Vagina (tissue), 2 donors: ENCODE measurements at regions not wholly inside any gene's neighbourhood (a gene's known extent, or its start where the extent isn't known, plus 50 kb on each side); places are given as distances from the start of the nearest gene placed in this dataset.

Experiments
- DNase-seq, 2 donors: peaks; one replicate each; pipeline ENCODE4 v3.0.0-alpha.2; 2017; ENCODE audit errors: extremely low spot score in 2 of 2
- H3K27ac ChIP-seq: fragments of 200-600 bp; sonication (generic); one replicate; pipeline ENCODE4 v1.5.1; 2019
- H3K27me3 ChIP-seq: fragments of 200-600 bp; sonication (generic); one replicate; pipeline ENCODE4 v1.5.1; 2019
- H3K36me3 ChIP-seq, 2 donors: fragments of 200-600 bp; sonication (generic); one replicate each; pipeline ENCODE4 v1.5.1; 2017 to 2019
- H3K4me1 ChIP-seq: fragments of 200-600 bp; sonication (generic); one replicate; pipeline ENCODE4 v1.5.1; 2019
- H3K4me3 ChIP-seq, 2 donors: fragments of 200-600 bp; sonication (generic); 1 replicate in 1 of 2; 2 replicates in 1 of 2; pipeline ENCODE4 v1.5.1; 2016 to 2019
- H3K9me3 ChIP-seq: fragments of 200-600 bp; sonication (generic); one replicate; pipeline ENCODE4 v1.5.1; 2019
- POLR2A ChIP-seq, 2 donors: fragments of 450-650 bp; IDR thresholded peaks; one replicate each; pipeline ENCODE4 v1.6.1; 2017; ENCODE audit warnings: antibody characterized with exemption in 2 of 2, mild to moderate bottlenecking in 2 of 2, moderate library complexity in 2 of 2
- POLR2AphosphoS5 ChIP-seq, 2 donors: sonication (generic); formaldehyde crosslinking; IDR thresholded peaks; one replicate each; pipeline ENCODE4 v1.9.0; 2017; ENCODE audit warnings: antibody characterized with exemption in 2 of 2, mild to moderate bottlenecking in 2 of 2, low read depth in 1 of 2; ENCODE audit not compliant: insufficient read depth in 1 of 2
- intact Hi-C: fragments of 100-400 bp; cut with DNase I; formaldehyde crosslinking; loops from one replicate; pipeline ENCODE4 v1.15.1; 2023
- TF ChIP-seq, protein P1 (sequence below), 3 experiments: fragments of 450-650 bp in 2 of 3; fragments of 200-600 bp in 1 of 3; sonication (generic) in 1 of 3; IDR thresholded peaks; one replicate each; pipeline ENCODE4 v1.5.1; 2017 to 2019; ENCODE audit warnings: antibody characterized with exemption in 3 of 3, mild to moderate bottlenecking in 2 of 3, moderate library complexity in 2 of 3

DNA sequence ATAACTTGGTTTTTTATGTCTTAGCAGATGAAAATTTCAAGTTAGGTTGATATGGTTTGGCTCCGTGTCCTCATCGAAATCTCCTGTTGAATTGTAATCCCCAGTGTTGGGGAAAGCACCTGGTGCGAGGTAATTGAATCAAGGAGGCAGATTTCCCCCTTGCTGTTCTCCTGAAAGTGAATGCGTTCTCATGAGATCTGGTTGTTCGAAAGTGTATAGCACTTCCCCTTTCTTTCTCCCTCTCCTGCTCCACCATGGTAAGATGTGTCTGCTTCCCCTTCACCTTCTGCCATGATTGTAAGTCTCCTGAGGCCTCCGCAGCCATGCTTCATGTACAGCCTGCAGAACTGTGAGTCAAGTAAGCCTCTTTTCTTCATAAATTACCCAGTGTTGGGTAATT is 242.1 kb upstream of the TNP1 start:
- Histone ChIP-seq H3K4me1 (peaks cover 19% of the 10 kb centered on the region), H3K4me3 (no peak overlapping the region), H3K9me3 (no peaks in the 10 kb centered on the region), H3K36me3 (no peaks in the 10 kb centered on the region), H3K27ac (no peak overlapping the region), H3K27me3 (no peaks in the 10 kb centered on the region)
- intact Hi-C loops: no loop called here
- DNase-seq: no peak
- no peak for TF ChIP-seq POLR2A (IDR thresholded peaks at IDR 0.05)
- TF ChIP-seq, protein P1, sequence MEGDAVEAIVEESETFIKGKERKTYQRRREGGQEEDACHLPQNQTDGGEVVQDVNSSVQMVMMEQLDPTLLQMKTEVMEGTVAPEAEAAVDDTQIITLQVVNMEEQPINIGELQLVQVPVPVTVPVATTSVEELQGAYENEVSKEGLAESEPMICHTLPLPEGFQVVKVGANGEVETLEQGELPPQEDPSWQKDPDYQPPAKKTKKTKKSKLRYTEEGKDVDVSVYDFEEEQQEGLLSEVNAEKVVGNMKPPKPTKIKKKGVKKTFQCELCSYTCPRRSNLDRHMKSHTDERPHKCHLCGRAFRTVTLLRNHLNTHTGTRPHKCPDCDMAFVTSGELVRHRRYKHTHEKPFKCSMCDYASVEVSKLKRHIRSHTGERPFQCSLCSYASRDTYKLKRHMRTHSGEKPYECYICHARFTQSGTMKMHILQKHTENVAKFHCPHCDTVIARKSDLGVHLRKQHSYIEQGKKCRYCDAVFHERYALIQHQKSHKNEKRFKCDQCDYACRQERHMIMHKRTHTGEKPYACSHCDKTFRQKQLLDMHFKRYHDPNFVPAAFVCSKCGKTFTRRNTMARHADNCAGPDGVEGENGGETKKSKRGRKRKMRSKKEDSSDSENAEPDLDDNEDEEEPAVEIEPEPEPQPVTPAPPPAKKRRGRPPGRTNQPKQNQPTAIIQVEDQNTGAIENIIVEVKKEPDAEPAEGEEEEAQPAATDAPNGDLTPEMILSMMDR (IDR thresholded peaks at IDR 0.05): no peak
- TF ChIP-seq POLR2AphosphoS5 (IDR thresholded peaks at IDR 0.05; ENCODE audit: insufficient read depth in 1 of 2, low read depth in 1 of 2): no peak

DNA sequence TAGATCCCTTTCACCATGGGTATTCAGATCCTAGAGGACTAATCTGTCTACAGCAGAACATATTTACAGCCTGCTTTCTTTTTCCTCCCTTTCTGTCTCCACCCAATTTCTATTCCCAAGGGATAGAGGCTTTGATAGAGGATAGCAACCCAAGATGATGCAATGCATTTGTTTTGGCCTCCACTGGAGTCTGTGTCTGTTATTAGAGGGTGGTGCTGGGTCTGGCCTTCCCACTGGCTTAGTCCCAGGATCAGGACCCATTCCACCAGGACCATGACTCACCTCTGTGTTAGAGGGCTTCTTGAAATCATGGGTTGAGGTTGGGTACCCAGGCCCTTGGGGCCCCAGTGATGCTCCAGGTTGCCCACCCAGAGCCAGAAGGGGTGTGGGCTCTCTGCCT is 239.7 kb upstream of the TNP1 start:
- intact Hi-C loops: no loop called here

DNA sequence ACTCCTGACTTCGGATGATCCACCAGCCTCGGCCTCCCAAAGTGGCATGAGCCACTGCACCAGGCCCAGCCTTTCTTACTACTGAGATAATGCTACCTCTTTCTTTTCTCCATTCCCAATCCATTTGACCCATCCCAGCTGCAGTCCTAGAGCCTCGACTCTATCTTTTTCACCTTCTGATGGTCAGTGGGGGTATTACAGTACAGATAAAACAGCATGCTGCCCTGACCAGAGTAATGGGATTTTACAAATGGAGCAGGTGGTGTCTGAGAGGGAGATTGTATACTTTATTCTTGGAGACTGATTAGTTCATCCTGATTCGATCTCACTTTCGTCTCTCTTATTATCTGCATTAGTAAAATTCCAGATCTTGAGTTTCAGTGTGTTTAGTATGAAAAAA is 238.6 kb upstream of the TNP1 start:
- DNase-seq: peak in 1 of 2 donors; percentile 25
- intact Hi-C loops: no loop called here
- H3K27ac ChIP-seq: no peak overlapping the region
- peaks cover 20% of the 10 kb centered on the region for H3K4me1 ChIP-seq
- H3K9me3 ChIP-seq: no peaks in the 10 kb centered on the region
- H3K27me3 ChIP-seq: no peaks in the 10 kb centered on the region
- H3K4me3 ChIP-seq: no peak overlapping the region
- no peak for TF ChIP-seq POLR2AphosphoS5 (IDR thresholded peaks at IDR 0.05; ENCODE audit: insufficient read depth in 1 of 2, low read depth in 1 of 2)
- TF ChIP-seq, protein P1 (IDR thresholded peaks at IDR 0.05): no peak
- no peak for TF ChIP-seq POLR2A (IDR thresholded peaks at IDR 0.05)
- H3K36me3 ChIP-seq: no peaks in the 10 kb centered on the region

More for the DNA sequence above, 239.7 kb upstream of the TNP1 start:
- TF ChIP-seq, protein P1 (IDR thresholded peaks at IDR 0.05): no peak
- TF ChIP-seq POLR2AphosphoS5 (IDR thresholded peaks at IDR 0.05; ENCODE audit: insufficient read depth in 1 of 2, low read depth in 1 of 2) (no peak), POLR2A (IDR thresholded peaks at IDR 0.05) (no peak)
- Histone ChIP-seq H3K27me3 (no peaks in the 10 kb centered on the region), H3K4me3 (no peak overlapping the region), H3K27ac (no peak overlapping the region), H3K4me1 (peaks cover 20% of the 10 kb centered on the region), H3K36me3 (no peaks in the 10 kb centered on the region), H3K9me3 (no peaks in the 10 kb centered on the region)
- peak in 1 of 2 donors; percentile 82 for DNase-seq

DNA sequence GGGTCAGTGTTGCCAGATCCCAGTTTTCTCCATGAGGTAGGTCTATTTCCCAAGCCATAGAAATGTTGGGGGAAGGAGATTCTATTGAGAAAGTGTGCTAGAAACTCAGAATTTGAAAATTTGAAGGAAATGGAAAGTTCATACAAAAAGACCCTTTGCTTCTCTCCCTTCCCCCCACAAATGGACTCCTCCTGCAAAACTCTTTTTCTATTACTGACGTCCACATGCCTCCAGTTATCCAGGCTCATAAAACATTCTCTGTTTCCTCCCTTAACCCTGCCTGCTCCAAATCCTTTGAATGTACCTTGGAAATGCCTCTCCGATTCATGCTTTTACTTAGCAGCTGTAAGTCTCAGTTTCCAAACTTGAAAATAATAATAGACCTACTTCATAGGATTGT is 237.5 kb upstream of the TNP1 start:
- TF ChIP-seq, protein P1 (IDR thresholded peaks at IDR 0.05): no peak
- no peak for TF ChIP-seq POLR2AphosphoS5 (IDR thresholded peaks at IDR 0.05; ENCODE audit: insufficient read depth in 1 of 2, low read depth in 1 of 2)
- no peak for TF ChIP-seq POLR2A (IDR thresholded peaks at IDR 0.05)
- Histone ChIP-seq H3K27me3 (no peaks in the 10 kb centered on the region), H3K36me3 (no peaks in the 10 kb centered on the region), H3K9me3 (no peaks in the 10 kb centered on the region), H3K4me3 (no peak overlapping the region), H3K4me1 (peaks cover 25% of the 10 kb centered on the region), H3K27ac (no peak overlapping the region)
- intact Hi-C loops: no loop called here
- DNase-seq: peak in 1 of 2 donors; percentile 1

DNA sequence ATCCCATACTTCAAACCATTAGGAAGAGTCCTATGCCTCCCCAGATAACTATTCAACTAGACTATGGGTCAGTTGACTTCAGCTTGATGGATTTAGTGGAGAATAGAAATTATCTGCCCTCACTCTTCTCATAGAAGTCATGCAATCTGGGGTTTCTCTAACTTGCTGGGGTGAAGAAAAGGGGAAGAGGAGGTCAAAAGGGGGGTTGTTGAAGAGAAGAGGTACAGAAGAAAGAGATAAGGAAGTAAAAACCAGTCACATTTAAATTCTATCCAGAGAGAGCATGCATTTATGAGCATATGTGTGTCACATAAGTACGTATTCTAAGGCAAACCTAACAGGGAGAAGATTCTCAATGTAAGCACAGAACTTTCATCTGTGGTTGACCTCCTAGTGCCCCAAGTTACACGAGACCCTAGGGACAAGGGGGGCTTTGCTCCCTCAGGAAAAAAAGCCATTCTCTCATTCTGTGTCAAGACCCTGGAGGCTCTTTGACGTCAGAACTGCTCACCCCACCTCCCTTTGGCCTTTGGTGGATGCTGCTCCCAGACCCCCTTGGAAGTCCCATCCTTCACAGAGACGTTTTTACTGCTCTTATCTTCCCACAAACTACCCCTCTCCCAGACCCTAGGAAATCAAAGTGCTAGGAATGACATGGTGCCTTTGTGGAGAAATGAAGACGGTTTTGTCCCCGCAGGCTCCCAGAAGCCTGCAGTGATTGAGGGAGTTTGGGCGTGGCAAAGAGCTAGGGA is 236.8 kb upstream of the TNP1 start:
- Histone ChIP-seq H3K27ac (no peak overlapping the region), H3K4me1 (peaks cover 25% of the 10 kb centered on the region), H3K27me3 (no peaks in the 10 kb centered on the region), H3K9me3 (no peaks in the 10 kb centered on the region), H3K36me3 (no peaks in the 10 kb centered on the region), H3K4me3 (no peak overlapping the region)
- peak in 1 of 2 donors; percentile 40 for DNase-seq
- intact Hi-C loops: no loop called here
- TF ChIP-seq, protein P1 (IDR thresholded peaks at IDR 0.05): no peak
- TF ChIP-seq POLR2A (IDR thresholded peaks at IDR 0.05): no peak
- TF ChIP-seq POLR2AphosphoS5 (IDR thresholded peaks at IDR 0.05; ENCODE audit: insufficient read depth in 1 of 2, low read depth in 1 of 2): no peak
